ENCODE measurements at regions not wholly inside any gene's neighbourhood (a gene's known extent, or its start where the extent isn't known, plus 50 kb on each side); places are given as distances from the start of the nearest gene placed in this dataset.

DNA sequence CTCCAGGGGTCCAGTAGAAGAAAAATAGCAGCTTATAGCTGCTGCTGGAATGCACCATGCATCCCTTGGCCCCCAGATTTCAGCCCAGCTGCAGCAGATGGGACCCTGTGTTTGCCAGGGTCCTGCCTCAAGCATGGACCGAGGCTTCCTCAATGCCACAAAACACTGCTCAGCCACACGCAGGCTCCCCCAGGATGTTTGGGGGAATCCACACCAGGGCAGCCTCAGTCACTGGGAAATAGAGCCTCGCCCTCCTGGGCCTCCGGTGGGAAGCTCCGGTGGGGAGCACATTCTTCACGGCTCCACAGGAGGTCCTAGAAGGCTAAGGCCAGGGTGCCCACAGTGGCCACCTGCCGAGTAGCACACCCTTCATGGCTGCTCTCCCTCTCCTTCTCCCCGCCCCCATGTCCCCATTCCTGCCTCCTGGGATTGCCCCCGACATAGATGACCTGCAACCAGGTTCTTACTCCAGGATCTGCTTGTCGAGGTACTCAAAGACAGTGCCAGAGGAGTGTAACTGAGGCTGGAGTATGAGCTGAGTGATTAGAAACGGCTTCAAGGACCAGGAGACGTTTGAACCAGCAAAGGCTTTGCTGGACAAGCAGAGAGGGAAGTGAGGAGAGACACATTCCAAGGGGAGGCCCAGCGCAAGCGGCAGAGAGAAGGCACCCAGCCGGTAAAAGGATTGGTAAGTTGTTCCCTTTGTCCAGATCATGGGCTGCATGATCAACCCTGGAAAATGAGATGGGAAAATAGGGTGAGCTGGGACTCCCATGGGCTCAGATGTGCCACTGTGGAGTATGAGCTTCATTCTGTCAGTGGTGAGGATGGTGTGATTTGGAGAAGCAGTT lies 110.7 kb upstream of the UQCRFS1 start:
- no peak for DNase-seq (ENCODE audit: low read depth)

DNA sequence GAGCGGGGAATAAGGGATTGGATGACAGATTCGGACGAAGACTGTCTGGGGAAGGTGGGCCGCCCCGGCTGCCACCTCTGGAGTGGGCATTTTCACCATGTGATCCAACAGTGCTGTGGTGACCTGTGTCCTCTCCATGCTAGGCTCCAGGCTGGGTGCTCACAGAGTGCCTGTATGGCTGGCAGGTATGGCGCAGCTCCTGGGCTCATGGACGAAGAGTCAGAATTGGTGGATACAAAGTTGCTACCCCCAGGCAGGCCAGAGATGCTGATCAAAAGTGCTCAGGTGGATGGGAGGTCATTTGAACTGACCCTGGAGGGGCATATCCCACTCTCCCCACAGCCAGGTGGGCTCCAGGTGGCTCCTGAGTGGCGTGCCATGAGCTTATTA lies 111.3 kb upstream of the UQCRFS1 start:
- DNase-seq (ENCODE audit: low read depth), result no peak

DNA sequence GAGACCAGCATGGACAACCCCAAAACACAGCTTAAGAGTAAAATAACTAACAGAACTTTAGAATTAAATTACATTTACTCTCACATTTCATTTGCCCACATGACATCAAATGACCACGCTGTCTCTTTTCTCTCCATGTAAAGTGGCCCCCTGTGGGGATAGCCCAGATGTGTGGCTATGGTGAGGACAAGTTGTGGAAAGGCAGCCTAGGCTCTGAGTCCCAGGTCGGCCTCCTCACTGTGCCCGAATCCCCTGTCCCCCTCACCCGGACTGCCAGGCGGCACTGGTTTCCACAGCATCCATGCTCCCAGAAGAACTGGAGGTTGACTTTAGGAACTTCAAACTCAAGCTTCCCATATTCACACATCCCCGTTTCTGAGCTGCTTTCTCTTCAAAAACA lies 111.8 kb upstream of the UQCRFS1 start:
- no peak for DNase-seq (ENCODE audit: low read depth)

DNA sequence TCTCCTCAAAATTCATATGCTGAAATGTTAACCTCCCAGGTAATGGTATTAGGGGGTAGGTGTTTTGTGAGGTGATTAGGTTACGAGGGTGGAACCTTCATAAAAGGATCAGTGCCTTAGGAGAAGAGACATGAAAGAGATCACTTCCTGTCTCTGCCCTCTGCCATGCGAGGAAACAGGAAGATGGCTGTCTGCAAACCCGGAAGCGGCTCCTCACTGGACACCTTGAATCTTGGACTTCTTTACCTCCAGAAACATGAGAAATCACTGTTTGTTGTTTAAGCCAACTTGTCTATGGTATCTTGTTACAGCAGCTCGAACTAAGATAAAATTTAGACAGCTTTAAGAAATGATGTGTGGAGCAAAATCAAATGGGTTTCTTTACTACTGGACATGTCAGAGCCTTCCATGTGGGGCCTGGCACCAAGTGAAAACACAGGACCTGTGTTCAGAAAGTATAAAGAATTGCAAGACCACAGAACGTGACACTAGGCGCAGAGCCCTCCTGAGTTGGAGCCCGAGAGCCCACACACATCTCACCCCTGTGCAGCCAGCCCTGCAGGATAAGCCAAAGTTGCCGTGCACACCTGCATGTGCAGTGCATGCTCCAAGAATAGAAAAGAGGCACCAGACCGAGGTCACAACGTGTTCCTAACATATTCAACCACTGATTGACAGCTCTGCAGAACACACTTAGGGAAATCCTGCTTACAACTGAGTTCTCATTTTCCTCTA lies 112.5 kb upstream of the UQCRFS1 start:
- DNase-seq (ENCODE audit: low read depth), result no peak

DNA sequence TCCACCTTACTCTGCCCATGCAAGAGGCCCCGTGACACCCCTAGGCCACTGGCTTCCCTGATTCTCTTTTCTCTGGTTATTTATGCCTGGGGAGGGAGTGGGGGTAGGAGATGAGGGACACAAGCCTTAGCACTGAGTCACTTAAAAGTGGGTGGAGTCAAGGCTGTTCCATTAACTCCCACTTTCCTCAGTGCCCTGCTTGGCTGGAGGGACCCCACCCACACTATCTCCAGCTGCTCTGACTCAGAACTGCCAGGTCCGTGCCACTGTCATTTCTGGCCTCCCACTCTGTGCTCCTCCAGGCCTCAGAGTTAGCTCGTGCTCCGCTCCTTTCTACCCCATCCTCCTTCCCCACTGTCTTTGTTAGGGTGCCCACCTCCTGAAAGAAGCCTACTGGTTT lies 113.4 kb upstream of the UQCRFS1 start:
- no peak for DNase-seq (ENCODE audit: low read depth)

DNA sequence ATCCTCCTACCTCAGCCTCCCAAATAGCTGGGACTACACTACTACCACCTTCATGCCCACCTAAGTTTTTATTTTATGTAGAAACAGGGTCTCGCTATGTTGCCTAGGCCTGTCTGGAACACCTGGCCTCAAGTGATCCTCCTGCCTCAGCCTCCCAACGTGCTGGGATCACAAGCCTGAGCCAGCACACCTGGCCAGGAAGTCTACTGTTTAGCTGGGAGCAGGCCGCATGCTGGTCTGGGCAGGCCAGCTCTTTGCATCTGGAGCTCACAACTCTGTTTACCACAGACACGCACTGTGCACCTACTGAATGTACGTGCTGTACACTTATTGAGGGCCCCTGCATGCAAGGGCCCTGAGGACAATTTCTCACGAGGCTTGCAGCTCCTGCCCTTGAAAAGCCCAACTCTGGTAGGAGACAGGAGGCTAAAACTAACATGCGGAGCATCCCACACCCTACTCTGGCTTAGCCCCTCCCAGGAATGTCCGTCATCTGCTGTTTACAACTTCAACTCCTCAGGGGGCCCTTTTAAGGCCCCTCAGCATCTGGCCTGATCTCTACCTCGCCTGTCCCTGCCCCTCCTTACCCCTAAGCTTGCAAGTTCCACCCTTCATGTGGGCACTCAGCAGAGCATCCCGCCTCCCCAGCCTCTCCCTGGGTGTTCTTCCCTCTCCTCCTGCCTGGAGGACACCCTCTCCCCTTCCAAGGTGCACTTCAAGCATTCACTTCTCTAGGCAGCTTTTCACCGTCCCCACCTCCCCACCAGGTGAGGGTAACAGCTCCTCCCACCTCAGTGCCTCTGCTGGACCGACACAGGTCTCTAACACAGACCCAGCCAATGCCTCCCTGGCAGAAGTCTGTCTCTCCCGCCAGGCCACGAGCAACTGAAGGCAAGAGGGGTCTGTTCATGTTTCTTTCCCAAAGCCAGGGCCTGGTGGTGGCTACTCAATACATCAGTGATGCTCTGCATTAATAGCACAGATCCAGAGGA lies 114.2 kb upstream of the UQCRFS1 start:
- DNase-seq (ENCODE audit: low read depth), result no peak

DNA sequence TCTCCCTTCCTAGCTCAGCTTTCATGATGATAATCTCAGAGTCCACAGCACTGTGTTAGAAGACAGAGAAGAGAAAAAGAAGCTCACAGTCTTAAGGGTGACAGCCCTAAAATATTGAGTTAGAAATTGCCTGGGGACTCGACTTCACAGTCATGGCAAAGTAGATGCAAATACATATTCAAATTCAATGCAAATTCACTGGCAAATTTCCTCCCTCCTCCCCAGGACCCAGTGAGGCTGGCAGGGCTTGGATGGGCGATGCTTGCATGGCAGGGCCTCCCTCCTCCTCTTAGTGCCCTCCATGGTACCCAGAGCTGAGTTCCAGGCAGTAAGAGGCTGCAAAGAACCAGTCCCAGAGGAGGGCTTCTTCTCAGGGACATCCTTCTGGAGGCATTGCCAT lies 115.6 kb upstream of the UQCRFS1 start:
- DNase-seq (ENCODE audit: low read depth), result no peak

DNA sequence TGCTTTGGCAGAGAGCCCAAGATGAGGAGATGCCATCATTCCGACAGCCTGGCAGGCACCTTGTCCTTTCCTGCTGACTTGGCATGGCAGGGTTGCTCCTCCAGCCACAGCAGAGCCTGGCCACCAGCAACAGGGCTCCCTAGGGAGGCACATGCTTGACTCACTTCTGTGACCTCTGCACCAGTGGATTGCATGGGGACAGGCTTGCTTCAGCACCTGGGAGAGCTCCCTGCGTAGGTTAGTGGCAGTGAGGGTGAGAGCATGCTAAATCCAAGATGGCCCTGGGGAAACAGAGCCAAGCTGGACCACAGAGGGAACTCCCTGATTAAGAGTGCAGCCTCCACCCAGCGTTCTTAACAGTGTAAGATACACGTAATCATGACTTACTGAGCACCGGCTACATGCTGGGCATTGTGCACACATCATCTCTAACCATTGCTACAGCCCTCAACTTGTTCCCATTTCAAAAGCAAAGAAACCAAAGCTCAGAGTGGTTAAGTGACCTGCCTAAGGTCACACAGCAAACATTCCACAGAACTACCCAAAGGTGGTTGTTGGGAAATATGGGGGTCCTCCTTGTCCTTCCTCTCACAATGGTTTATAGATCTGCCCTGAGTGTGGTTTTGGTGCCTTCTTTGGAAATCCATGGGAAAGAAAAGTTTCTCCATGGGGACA lies 116.6 kb upstream of the UQCRFS1 start:
- no peak for DNase-seq (ENCODE audit: low read depth)

DNA sequence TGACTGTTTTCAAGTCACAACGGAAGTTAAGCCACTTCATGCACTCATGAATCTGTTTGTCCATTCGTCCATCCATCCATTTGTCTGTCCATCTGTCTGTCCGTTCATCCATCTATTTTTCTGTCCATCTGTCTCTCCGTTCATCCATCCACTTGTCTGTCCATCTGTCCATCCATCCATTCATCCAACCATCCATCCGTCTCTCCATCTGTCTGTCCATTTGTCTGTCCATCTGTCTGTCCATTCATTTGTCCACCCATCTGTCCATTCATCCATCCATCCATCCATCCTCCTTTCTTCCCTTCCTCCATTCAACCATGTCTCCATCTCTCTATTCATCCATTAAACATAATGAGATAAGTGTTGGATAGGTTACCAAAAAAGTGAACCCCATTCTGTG lies 123.5 kb upstream of the UQCRFS1 start:
- DNase-seq (ENCODE audit: low read depth), result no peak

DNA sequence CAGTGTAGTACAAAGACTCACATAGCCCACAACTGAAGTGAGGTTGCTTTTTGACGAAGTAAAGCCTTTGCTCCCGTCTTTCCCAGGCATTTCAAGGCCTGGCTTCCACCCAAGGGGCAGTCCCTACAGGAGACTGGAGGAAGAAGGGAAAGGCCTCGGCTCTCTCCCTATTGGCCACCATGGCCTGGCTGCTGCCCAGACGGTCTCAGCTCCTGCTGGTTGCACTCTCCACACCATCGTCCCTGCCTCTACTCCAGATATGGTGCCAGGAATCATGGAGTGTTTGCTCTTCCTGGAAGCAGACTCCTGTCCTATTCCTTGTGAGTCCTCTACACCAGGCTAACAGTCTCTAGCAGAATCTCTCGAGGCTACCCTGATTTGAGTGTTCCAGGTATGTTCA lies 124.1 kb upstream of the UQCRFS1 start:
- no peak for DNase-seq (ENCODE audit: low read depth)

DNA sequence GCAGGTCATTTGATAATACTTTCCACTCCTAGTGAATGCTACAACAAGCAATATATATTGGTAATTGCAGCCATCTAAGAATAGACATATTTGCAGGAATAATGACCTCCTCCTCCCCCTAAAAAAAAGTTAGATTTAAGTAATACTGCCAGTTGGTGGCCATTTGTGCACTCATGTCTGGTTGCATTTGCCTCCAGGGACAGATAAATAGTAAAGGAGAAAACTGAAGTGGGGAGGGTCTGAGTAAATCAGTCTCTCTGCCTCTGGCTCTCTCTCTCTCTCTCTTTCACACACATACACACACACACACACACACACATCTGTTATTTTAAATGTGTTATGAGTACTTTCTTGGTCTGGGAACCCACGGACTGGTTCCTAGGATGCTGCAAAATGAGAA lies 125.5 kb upstream of the UQCRFS1 start:
- no peak for DNase-seq (ENCODE audit: low read depth)

DNA sequence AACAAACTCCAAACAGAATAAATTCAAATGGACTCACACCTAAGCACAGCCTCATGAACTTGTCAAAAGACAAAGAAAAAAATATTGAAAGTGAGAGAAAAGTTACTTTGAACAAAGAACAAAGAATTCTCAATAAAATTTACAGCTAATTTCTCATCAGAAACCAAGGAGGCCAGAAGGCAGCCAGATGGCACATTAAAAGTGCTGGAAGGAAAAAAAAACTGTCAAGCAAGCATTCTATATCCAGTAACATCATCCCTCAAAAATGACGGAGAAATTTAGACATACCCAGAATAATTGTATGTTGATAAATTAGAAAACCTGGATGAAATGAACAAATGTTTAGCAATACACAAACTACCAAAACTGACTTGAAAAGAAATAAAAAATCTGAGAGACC lies 129.8 kb upstream of the UQCRFS1 start:
- DNase-seq (ENCODE audit: low read depth), result no peak

DNA sequence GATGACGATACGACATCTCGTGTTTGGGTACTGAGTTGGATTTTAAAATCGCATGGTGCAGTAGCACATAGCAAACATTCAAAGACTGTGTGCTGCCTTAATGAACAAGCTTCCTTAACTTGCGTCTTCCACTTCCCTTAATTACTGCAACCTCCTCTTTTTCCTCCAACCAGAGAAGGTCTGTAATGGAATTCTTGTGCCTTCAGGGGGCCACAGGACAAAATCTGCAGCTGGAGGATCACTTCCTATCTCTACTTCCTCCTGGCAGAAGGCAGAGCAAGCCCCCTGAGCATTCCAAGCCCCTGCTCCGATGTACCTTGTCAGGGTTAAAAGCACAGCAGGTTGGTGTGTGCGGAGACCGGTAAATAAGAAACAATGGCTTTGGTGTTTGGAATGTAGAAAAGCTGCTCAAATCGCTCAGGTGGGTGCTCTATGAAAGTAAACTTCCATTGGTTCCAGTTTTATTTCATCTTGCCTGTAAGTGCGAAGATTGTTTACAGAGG lies 151.3 kb upstream of the UQCRFS1 start:
- DNase-seq (ENCODE audit: low read depth), result no peak

DNA sequence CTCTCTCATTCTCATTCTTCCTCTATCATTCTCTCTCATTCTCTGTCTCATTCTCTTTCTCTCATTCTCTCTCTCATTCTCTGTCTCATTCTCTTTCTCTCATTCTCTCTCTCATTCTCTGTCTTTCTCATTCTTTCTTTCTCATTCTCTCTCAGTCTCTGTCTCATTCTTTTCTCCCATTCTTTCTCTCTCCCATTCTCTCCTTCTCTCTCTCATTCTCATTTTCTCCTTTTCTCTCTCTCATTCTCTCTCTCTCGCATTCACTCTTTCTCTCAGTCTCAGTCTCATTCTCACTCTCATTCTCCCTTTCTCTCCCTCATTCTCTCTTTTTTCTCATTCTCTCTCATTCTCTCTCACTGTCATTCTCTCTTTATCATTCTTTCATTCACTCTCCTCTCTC lies 152.0 kb upstream of the UQCRFS1 start:
- DNase-seq (ENCODE audit: low read depth), result no peak

DNA sequence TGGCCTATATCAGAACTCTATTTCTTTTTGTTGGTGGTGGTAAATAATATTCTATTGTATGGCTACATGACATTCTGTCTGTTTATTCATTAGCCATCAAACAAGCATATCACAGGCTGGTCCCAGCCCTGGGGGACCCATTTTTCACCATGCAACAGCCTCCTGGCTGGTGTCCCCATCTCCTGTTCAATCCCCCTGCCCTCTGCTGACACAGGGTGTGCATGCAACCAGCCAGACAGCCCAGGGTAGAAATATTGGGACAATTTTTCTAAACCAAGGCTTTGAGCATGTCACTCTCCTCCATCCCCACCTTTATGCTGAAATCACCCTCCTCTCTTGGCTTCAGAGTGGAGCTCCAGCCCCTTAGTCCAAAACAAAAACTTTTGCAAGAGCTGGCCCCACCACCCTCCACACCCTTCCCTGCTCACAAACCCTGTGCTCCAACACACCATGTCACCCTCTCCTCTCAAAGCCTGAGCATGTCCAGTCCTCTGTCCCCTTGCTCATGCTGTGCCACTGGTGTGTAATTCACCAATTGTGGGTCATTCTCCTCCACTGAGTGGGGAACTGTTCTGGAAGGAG lies 153.0 kb upstream of the UQCRFS1 start:
- no peak for DNase-seq (ENCODE audit: low read depth)

DNA sequence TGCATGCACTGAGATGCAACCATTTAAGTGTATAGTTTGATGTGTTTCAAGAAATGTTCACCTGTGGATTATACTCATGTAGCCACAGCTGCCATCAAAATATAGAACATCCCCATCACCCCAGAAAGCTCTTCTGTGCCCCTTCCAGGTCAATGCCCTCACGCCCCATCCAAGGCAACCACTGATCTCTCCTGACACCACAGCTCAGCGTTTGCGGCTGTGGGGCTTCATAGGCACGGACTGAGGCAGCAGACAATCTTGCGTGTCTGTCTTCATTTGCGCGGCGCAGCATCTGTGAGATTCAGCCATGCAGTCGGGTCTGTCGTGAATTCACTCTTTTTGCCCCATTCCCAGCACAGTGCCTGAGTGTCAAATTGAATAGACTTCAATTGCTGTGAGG lies 153.8 kb upstream of the UQCRFS1 start:
- no peak for DNase-seq (ENCODE audit: low read depth)

DNA sequence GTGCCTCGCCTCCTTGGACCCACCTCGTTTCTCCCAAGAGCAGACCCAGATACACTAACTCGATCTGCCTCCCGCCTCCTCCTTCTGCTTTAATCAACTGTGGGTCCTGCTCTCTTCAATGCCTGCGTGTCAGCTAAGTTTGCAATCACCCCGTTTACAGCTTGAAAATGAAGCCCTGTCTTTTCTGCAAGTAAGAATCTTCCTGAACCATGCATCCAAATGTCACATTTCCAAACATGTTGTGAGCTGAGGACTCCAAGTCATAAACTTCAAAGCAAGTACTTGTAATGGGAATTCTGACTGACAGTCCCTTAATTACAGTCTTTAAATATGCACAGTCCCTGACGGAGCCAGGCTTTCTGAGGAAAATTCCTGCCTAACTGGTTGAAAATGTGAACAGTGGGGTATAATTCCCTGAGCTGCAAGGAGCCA lies 154.9 kb upstream of the UQCRFS1 start:
- no peak for DNase-seq (ENCODE audit: low read depth)

DNA sequence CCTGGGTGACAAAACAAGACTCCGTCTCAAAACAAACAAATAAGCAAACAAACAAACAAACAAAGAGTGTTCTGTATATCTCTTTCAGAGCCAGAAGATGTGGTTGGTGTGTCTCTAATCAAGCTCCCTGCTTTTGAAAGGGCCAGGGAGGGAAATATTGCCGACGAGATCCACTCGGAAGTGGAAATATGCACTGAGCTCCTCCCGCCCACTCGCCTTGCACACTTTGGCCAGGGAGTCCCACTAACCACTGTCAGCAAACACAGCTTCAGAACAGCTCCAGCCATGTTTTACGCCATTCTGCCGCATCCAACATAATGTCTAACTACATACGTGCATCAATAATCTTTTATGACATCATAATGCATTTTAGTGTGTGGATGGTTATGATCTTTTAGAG lies 155.5 kb upstream of the VSTM2B start:
- DNase-seq (ENCODE audit: low read depth), result no peak

DNA sequence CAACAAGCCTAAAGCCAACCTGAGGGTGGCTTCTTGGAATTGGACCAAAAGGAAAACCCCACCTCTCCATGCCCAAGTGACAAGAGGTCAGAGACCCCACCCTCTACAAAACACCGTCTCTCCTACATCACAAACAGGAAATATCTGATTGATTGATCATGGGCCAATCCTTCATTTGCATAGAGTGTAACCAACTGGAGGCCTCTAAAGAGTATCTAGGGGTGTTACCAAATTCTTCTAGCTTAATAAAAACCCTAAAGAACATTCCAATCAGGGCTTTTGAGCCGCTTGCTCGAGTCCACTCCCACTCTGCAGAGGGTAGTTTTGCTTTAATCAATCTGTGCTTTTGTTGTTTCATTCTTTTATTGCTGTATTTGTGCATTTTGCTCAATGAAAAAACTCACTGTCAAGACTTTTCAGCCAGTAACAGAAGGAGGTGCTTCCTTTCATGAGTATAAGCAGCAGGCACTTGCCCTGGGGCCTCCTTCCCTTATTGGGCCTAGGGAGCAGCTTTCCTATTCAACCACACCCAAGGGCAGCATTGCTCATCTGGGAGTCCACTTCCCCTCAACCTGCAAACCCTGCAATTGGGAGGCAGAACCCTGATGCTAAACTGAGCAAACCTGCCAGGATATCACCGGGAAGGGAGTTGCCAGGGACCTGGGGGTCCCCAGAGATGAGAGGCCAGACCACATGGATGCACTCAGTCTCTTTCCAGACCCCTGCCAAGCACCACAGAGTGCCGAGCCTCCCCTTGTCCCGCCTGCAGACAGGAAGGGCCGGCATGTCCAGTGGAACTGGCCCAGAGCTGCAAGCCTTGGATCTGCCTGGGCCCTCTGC lies 154.3 kb upstream of the VSTM2B start:
- no peak for DNase-seq (ENCODE audit: low read depth)

DNA sequence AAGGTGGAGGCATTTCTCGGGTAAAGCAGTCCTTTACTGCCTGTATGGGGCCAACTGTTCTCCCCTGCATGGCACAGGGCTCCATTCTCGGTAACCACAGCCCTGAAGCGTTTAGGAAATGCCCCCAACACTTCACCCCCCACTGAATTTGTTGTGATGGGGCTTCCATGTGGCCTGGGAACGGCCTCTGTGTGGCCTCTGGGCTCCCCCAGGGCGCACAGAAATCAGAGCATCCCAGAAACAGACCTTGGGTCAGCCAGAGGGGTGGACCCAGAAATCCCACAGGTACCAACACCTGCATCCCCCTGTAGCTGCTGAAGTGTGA lies 153.7 kb upstream of the VSTM2B start:
- DNase-seq (ENCODE audit: low read depth), result no peak

DNA sequence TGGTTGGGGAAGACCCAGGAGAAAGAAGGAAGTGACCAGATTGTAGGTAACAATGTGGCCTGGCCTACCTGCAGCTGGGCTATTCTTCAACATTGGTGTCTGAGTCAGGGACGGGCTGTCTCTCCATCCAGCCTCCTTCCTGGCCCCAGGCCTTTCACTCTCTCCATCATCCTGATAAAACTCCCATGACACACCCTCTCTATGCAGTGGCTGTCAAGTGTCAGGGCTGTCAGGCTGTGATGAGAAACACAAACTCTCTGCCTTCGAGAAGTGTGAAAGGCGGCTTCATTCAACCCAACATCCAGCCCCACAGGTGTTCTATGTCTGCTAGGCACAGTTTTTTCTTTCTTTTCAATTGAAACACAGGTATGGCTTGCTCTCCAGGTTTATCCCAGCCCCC lies 153.3 kb upstream of the VSTM2B start:
- DNase-seq (ENCODE audit: low read depth), result no peak

All from stimulated activated CD8-positive, alpha-beta memory T cell treated with anti-CD3 and anti-CD28 coated beads, Interleukin-15, amount 100 ng/mL, for 1 hour (primary cell).